Activated B cell treated with CpG ODN at 0.5 μM for 24 hours (primary cell): ENCODE measurements at regions not wholly inside any gene's neighbourhood (a gene's known extent, or its start where the extent isn't known, plus 50 kb on each side); places are given as distances from the start of the nearest gene placed in this dataset.

ENCODE experiments used
- ATAC-seq: fragments of 200-7000 bp; cut with Tn5 transposase; one replicate; pipeline ENCODE4 v1.10.0; 2021; ENCODE audit warnings: low read depth, mild to moderate bottlenecking, moderate library complexity
- CTCF ChIA-PET: fragments of 350-600 bp; sonication (Branson Sonifier 250); formaldehyde crosslinking; loops from one replicate; lab custom pipeline; 2021; ENCODE audit warnings: antibody characterized with exemption; lab: Charles Lee
- POLR2A ChIA-PET: fragments of 350-600 bp; sonication (Branson Sonifier 250); formaldehyde crosslinking; loops from one replicate; lab custom pipeline; 2021; ENCODE audit warnings: antibody characterized with exemption; lab: Charles Lee
- DNase-seq: peaks from one replicate; pipeline ENCODE4 v3.0.0; 2022
- H3K27ac Mint-ChIP-seq: one replicate; pipeline ENCODE4 v1.8.0; 2020; ENCODE audit warnings: mixed read lengths
- H3K27me3 Mint-ChIP-seq: one replicate; pipeline ENCODE4 v1.8.0; 2021; ENCODE audit warnings: mixed read lengths
- H3K36me3 Mint-ChIP-seq: one replicate; pipeline ENCODE4 v1.8.0; 2021; ENCODE audit warnings: low read depth, mixed read lengths
- H3K4me1 Mint-ChIP-seq: one replicate; pipeline ENCODE4 v1.8.0; 2021; ENCODE audit warnings: mixed read lengths
- H3K4me3 Mint-ChIP-seq: one replicate; pipeline ENCODE4 v1.8.0; 2020; ENCODE audit warnings: mild to moderate bottlenecking, mixed read lengths
- H3K9me3 Mint-ChIP-seq: one replicate; pipeline ENCODE4 v1.8.0; 2020; ENCODE audit warnings: mixed read lengths
- CTCF ChIP-seq: fragments of 200-600 bp; IDR thresholded peaks from one replicate; pipeline ENCODE4 v1.8.0; 2022; ENCODE audit warnings: antibody characterized with exemption, mild to moderate bottlenecking
- intact Hi-C: fragments of 100-400 bp; cut with micrococcal nuclease; formaldehyde crosslinking; loops from one replicate; pipeline ENCODE4 v1.15.1; 2024

- Mint-ChIP-seq H3K4me3 (no peak overlapping the region), H3K27me3 (peaks cover 2% of the 10 kb centered on the region), H3K4me1 (no peaks in the 10 kb centered on the region), H3K36me3 (no peaks in the 10 kb centered on the region), H3K27ac (no peak overlapping the region), H3K9me3 (no peaks in the 10 kb centered on the region)
- ChIA-PET CTCF (no interaction called here), POLR2A (interaction anchor here (0.7 kb wide), 1 partner anchor 14 kb away, joined by 3 read pairs; no protein-coding TSS in a partner anchor)
- TF ChIP-seq CTCF = no peak
- intact Hi-C loops = no loop called here
- DNase-seq = no peak
- no peak for ATAC-seq
Observed at GRCh38 chr16:85435700-85436099, 177.4 kb upstream of the GSE1 start.

GRCh38 chr16:85436207-85436606, 176.9 kb upstream of the GSE1 start:
- Mint-ChIP-seq H3K4me3 (no peak overlapping the region), H3K36me3 (no peaks in the 10 kb centered on the region), H3K4me1 (no peaks in the 10 kb centered on the region), H3K27ac (no peak overlapping the region), H3K9me3 (no peaks in the 10 kb centered on the region), H3K27me3 (peaks cover 2% of the 10 kb centered on the region)
- DNase-seq (no peak), ATAC-seq (no peak)
- TF ChIP-seq CTCF = no peak
- intact Hi-C loops = no loop called here
- ChIA-PET CTCF (no interaction called here), POLR2A (interaction anchor here (0.7 kb wide), 1 partner anchor 13 kb away, joined by 3 read pairs; no protein-coding TSS in a partner anchor)

GRCh38 chr16:85436636-85437165, 176.4 kb upstream of the GSE1 start:
- CTCF ChIA-PET = no interaction called here

GRCh38 chr16:85437166-85438052, 175.7 kb upstream of the GSE1 start:
- intact Hi-C loops = no loop called here
- Mint-ChIP-seq H3K4me1 (no peaks in the 10 kb centered on the region), H3K36me3 (no peaks in the 10 kb centered on the region), H3K4me3 (no peak overlapping the region), H3K27me3 (peaks cover 2% of the 10 kb centered on the region), H3K27ac (no peak overlapping the region), H3K9me3 (no peaks in the 10 kb centered on the region)
- POLR2A ChIA-PET = no interaction called here
- no peak for ATAC-seq
- TF ChIP-seq CTCF = no peak
- no peak for DNase-seq
- CTCF ChIA-PET = no interaction called here

More at GRCh38 chr16:85436636-85437165, 176.4 kb upstream of the GSE1 start:
- ATAC-seq = no peak
- Mint-ChIP-seq H3K27me3 (peaks cover 2% of the 10 kb centered on the region), H3K4me3 (no peak overlapping the region), H3K36me3 (no peaks in the 10 kb centered on the region), H3K4me1 (no peaks in the 10 kb centered on the region), H3K27ac (no peak overlapping the region), H3K9me3 (no peaks in the 10 kb centered on the region)
- POLR2A ChIA-PET = no interaction called here
- DNase-seq = no peak
- TF ChIP-seq CTCF = no peak
- intact Hi-C loops = no loop called here

- intact Hi-C loops = no loop called here
- H3K4me1 Mint-ChIP-seq = no peaks in the 10 kb centered on the region
- POLR2A ChIA-PET = interaction anchor here (0.5 kb wide), 1 partner anchor 911 kb away, joined by 3 read pairs; no protein-coding TSS in a partner anchor
- H3K36me3 Mint-ChIP-seq = no peaks in the 10 kb centered on the region
- no peak overlapping the region for H3K4me3 Mint-ChIP-seq
- no peak for TF ChIP-seq CTCF
- DNase-seq (no peak), ATAC-seq (no peak)
- H3K9me3 Mint-ChIP-seq = no peaks in the 10 kb centered on the region
- no peak overlapping the region for H3K27ac Mint-ChIP-seq
- H3K27me3 Mint-ChIP-seq = no peaks in the 10 kb centered on the region
- CTCF ChIA-PET = no interaction called here
Observed at GRCh38 chr16:85438981-85439685, 174.0 kb upstream of the GSE1 start.
